Epithelial cell of prostate (primary cell): ENCODE measurements at regions not wholly inside any gene's neighbourhood (a gene's known extent, or its start where the extent isn't known, plus 50 kb on each side); places are given as distances from the start of the nearest gene placed in this dataset.

ENCODE experiments used
- DNase-seq: peaks from one replicate; pipeline ENCODE4 v3.0.0-alpha.2; 2011; ENCODE audit warnings: low read depth, low spot score
- H3K27ac ChIP-seq: fragments of 450-650 bp; 2 replicates; pipeline ENCODE4 v1.5.1; 2017; ENCODE audit warnings: mild to moderate bottlenecking

GRCh38 chr2:12318427-12319057 is 398.2 kb upstream of the TRIB2 start:
- peak overlapping the region; percentile 87 for H3K27ac ChIP-seq
- peak; percentile 76 for DNase-seq

GRCh38 chr2:12320027-12320734 is 396.6 kb upstream of the TRIB2 start:
- no peak for DNase-seq
- H3K27ac ChIP-seq, result no peak overlapping the region

DNA sequence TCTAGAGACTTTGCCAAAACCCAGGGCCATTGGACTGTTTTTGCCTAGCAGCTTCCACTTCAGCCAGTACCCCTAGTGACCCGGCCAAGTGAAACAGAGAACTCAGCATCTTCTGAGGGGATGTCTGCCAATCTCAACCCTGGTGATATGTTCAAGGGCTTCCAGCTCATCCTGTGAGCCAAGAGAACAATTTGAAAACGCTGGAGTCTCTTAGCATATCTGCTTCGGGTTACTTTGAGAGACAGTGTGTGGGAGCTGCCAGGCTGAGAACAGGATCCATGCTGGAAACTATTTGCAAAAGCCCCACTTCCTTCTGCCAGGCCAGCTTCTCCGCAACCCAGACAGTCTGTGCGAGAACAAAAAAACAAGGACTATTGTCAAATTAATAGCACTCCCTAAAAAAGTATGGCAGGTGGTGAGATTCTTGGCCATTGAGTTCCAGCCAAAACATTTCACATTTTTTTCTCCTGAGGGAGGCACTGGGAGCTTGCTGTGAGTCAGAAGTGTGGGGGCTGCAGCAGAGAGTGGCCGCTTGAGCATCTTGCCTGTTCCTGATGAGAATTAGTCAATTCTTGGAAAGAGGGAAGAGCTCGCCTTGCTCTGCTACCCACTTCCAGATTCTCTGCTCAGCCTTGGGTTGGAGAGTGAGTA is 395.6 kb upstream of the TRIB2 start:
- no peak for DNase-seq

DNA sequence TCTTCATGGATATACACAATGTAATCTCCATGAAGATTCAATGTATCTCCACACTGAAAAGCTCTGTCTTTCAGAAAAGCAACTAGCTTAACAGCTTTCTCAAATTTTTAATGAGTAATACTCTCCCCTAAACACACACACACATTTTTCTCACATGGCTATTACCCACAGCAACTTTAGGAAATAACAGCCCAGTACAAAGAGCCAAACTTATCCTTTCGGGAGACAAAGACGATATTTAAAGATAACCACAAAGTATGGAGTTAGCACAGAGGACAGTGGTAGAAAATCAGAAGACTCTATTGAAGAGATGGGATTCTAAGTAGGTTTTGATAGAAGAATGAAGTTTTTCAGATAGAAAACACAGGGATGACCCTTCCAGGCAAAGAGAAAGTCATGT is 394.9 kb upstream of the TRIB2 start:
- DNase-seq, result no peak
- no peak overlapping the region for H3K27ac ChIP-seq

More for the DNA sequence above, 395.6 kb upstream of the TRIB2 start:
- H3K27ac ChIP-seq, result no peak overlapping the region

GRCh38 chr2:12325806-12326205 is 390.9 kb upstream of the TRIB2 start:
- no peak overlapping the region for H3K27ac ChIP-seq
- no peak for DNase-seq

GRCh38 chr2:12326449-12327190 is 390.1 kb upstream of the TRIB2 start:
- H3K27ac ChIP-seq, result no peak overlapping the region
- no peak for DNase-seq

DNA sequence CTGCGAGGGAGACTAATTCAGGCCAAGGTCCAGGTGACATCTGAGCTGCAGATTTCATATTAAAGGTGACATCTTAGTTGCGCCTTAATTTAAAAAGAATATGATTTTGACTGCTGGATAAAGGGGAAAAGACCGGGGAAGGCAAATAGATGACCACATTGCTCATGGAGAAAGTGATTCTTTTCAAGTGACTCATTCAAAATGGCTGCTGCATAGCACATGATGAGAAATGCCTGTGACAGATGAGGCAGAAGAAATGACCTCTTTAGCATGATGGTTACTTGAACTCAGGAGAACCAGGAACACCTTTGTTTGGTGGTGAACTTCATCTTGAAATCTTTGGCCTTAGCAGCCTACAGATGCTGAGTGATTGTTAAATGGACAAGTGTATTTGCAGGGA is 385.8 kb upstream of the TRIB2 start:
- DNase-seq, result no peak
- no peak overlapping the region for H3K27ac ChIP-seq

- no peak overlapping the region for H3K27ac ChIP-seq
- no peak for DNase-seq
These were observed 385.0 kb upstream of the TRIB2 start for GRCh38 chr2:12331698-12332097.

GRCh38 chr2:12333293-12333692 is 383.4 kb upstream of the TRIB2 start:
- H3K27ac ChIP-seq, result no peak overlapping the region
- no peak for DNase-seq

GRCh38 chr2:12334412-12334966 is 382.2 kb upstream of the TRIB2 start:
- DNase-seq, result no peak
- no peak overlapping the region for H3K27ac ChIP-seq

DNA sequence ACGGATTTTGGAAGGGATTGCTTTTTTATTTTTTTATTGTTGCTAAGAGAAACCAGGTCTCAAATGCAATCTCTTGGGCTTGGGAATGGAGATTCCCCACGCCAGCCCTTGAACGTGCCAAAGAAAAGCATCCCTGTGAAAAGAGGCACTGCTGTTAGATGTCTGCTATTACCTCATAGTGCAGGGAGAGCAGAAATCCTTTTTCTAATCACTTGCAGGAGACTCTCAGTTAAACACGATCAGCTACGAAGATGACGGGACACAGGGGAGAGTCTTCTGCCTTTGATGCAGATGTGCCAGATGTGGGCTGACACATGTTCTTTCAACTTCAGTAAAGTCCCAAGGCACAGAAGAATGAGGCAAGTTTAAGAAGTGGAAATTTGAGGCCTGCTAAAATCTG is 381.6 kb upstream of the TRIB2 start:
- no peak for DNase-seq
- no peak overlapping the region for H3K27ac ChIP-seq

- no peak overlapping the region for H3K27ac ChIP-seq
- DNase-seq, result no peak
These were observed 380.7 kb upstream of the TRIB2 start for GRCh38 chr2:12335995-12336394.

DNA sequence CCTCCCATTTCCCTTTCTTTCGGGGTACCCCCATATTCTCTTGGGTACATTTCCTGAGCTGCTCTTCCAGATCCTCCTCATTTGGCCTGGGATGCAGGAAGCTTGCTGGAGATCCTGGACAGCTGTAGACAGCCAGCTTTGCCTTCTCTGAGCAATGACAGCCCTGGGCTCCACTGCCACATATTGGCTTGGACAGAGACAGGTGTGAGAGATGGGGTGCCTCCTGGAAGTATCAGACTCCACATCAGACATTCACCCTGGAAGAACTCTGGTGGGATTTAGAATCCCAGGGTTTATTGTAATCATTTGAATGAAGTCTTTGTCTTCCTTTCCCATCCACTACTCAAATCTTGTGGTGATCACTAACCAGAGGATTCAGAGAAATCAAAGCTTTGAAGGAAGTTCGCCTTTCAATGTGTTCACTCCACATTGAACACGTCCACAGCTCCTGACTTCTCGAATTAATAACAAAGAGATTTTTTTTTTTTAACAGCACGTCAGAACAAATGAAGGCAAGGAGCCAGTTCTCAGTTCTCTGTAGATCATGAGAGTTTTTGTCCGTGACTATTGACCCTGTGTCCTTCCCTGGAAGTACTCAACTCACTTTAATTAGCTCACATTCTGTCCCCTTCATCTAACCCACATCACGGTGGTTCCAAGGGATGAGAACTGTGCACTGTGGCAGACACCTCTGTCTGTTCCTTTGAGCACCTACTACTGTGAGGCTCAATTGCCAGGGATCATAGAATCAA is 377.6 kb upstream of the TRIB2 start:
- no peak overlapping the region for H3K27ac ChIP-seq
- DNase-seq, result no peak

DNA sequence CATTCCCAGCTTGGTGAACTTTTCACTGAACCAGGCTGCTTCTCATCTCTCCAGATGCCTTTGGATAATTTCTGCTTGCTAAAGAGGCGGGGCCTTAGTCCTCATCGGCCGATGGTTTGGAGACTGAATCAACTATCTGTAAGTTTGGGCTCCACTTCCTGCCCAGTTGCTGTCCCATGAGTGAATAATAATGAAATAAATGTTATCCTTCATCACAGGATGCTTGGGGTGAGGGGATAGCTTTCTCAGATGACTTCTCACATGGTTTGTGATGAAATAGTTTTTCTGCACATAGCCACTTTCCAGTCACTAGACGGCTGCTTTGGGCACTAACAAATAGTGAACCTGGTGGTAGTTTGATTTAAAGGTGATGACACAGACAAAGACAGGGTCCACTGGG is 376.6 kb upstream of the TRIB2 start:
- no peak overlapping the region for H3K27ac ChIP-seq
- no peak for DNase-seq

DNA sequence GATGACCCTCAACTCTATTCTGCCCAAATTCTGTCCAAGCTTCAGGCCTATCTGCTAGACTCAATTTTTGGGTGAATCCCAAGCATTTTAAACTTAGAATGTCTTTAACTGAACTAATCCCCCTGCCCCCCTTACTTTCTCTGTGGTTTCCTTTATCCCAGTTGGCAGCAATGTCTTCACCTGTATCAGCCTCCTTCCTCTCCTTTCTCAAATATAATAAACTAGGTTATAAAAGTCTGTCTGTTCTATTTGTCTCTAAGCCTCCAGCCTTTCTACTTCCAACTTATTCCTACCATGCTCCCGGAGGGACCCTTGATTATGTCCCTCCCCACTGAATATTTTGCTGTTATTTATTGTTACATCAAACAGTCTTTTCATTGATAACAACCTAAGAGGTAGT is 375.5 kb upstream of the TRIB2 start:
- DNase-seq, result no peak
- H3K27ac ChIP-seq, result peak overlapping the region; percentile 66

DNA sequence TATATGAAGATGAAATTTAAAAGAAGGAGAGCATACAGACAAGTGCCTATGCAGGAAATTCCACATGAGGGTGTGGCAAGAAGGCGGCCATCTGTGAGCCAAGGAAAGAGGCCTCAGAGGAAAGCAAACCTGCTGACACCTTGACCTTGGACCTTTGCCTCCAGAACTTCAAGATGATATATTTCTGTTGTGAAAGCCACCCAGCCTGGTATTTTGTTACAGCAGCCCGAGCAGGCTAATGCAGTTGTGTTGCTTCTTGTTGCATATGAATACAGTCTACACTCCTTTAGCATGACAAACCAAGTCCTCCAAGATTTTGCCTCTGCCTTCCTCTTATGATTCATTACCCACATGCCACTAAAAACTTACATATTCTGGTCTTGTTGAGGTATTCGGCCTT is 374.8 kb upstream of the TRIB2 start:
- no peak for DNase-seq
- peak overlapping the region; percentile 66 for H3K27ac ChIP-seq

GRCh38 chr2:12343141-12343540 is 373.6 kb upstream of the TRIB2 start:
- DNase-seq, result no peak
- no peak overlapping the region for H3K27ac ChIP-seq

DNA sequence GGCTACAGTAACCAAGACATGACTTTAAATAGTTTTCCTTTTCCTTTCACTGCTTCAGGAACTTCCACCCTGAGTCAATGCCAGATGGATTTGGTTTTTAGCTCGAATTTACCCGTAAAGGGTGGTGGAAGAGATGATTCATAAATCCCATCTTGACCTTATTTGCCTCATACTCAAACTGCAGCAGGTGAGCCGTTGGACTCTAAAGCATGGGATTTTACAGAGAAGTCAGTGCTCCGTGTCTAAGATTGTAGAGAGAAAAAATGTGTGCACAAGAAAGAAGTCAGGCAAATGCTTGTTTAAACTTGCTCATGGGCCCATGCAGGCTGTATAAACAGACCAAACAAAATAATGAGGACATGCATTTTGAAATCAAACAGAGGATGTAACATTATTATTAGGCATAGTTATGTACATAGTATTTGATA is 369.7 kb upstream of the TRIB2 start:
- peak; percentile 69 for DNase-seq
- H3K27ac ChIP-seq, result peak overlapping the region; percentile 59

DNA sequence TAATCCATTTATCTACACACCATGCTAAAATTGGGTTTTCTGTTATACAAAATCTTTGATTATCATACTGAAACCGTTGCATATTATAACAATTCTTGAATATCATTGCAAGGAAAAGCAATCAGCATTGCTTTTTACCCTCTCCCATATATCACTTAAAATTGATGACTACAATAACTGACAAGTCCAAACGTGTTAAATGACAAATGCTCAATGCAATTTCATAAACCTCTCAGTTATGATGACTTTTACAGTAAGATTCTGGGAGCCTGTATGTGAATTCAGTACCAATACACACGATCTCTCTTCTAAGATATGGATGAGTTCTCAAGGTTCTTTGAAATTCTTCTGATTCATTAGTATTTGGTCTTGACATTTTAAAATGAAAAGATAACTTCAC is 368.5 kb upstream of the TRIB2 start:
- no peak for DNase-seq

GRCh38 chr2:12350821-12351220 is 365.9 kb upstream of the TRIB2 start:
- no peak for DNase-seq
- H3K27ac ChIP-seq, result no peak overlapping the region

More for the DNA sequence above, 368.5 kb upstream of the TRIB2 start:
- peak overlapping the region; percentile 59 for H3K27ac ChIP-seq
